Ishikawa (cell line): ENCODE measurements at regions not wholly inside any gene's neighbourhood (a gene's known extent, or its start where the extent isn't known, plus 50 kb on each side); places are given as distances from the start of the nearest gene placed in this dataset.

ENCODE experiments used
- CEBPB ChIP-seq: IDR thresholded peaks from 2 replicates; pipeline ENCODE4 v1.6.1; 2012
- CREB1 ChIP-seq: IDR thresholded peaks from 2 replicates; pipeline ENCODE4 v1.6.1; 2012; ENCODE audit warnings: low read depth
- EGR1 ChIP-seq: IDR thresholded peaks from 2 replicates; pipeline ENCODE4 v1.6.1; 2012
- EP300 ChIP-seq: IDR thresholded peaks from 2 replicates; pipeline ENCODE4 v1.6.1; 2012; ENCODE audit warnings: borderline replicate concordance
- FOXM1 ChIP-seq: IDR thresholded peaks from 2 replicates; pipeline ENCODE4 v1.6.1; 2012; ENCODE audit warnings: low read depth, borderline replicate concordance
- NFIC ChIP-seq: IDR thresholded peaks from 2 replicates; pipeline ENCODE4 v1.6.1; 2012
- RAD21 ChIP-seq: IDR thresholded peaks from 2 replicates; pipeline ENCODE4 v1.6.1; 2012; ENCODE audit warnings: low read depth
- TAF1 ChIP-seq: IDR thresholded peaks from 2 replicates; pipeline ENCODE4 v1.6.1; 2012; ENCODE audit warnings: low read depth, mild to moderate bottlenecking
- TCF12 ChIP-seq: IDR thresholded peaks from 2 replicates; pipeline ENCODE4 v1.6.1; 2012; ENCODE audit warnings: low read depth
- TEAD4 ChIP-seq: IDR thresholded peaks from 2 replicates; pipeline ENCODE4 v1.6.1; 2012
- YY1 ChIP-seq: IDR thresholded peaks from 2 replicates; pipeline ENCODE4 v1.6.1; 2012; ENCODE audit warnings: low read depth
- ZBTB7A ChIP-seq: IDR thresholded peaks from 2 replicates; pipeline ENCODE4 v1.6.1; 2012; ENCODE audit warnings: low read depth
- TF ChIP-seq, protein P1 (sequence below): IDR thresholded peaks from 2 replicates; pipeline ENCODE4 v1.6.1; 2012
- TF ChIP-seq, protein P2 (sequence below): IDR thresholded peaks from 2 replicates; pipeline ENCODE4 v1.6.1; 2012; ENCODE audit warnings: low read depth, mild to moderate bottlenecking
- TF ChIP-seq, protein P3 (sequence below): IDR thresholded peaks from 2 replicates; pipeline ENCODE4 v1.6.1; 2012

DNA sequence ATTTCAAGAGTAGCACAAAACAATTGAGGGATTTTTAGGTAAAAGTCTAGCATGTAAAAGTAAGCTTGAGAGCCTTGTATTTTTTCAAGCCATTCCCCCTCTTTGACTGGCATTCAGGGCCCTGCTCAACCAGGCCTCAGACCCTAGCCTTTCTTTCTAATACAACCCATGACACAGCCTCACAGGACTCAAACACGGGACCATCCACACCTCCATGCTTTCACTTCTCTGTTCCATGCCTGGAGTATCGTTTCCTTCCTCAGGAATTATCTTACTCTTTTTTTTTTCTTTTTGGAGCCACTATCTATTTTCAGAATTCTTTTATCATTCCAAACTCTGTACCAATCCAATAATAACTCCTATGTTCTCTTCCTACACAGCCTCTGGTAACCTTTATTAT, 560.2 kb upstream of the CLINT1 start:
- TF ChIP-seq RAD21, result no peak
- TF ChIP-seq, protein P1, sequence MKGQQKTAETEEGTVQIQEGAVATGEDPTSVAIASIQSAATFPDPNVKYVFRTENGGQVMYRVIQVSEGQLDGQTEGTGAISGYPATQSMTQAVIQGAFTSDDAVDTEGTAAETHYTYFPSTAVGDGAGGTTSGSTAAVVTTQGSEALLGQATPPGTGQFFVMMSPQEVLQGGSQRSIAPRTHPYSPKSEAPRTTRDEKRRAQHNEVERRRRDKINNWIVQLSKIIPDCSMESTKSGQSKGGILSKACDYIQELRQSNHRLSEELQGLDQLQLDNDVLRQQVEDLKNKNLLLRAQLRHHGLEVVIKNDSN, result no peak
- TF ChIP-seq ZBTB7A, result no peak
- no peak for TF ChIP-seq NFIC
- TF ChIP-seq EP300, result no peak
- TF ChIP-seq TEAD4, result no peak
- no peak for TF ChIP-seq EGR1
- no peak for TF ChIP-seq CEBPB
- TF ChIP-seq, protein P2, sequence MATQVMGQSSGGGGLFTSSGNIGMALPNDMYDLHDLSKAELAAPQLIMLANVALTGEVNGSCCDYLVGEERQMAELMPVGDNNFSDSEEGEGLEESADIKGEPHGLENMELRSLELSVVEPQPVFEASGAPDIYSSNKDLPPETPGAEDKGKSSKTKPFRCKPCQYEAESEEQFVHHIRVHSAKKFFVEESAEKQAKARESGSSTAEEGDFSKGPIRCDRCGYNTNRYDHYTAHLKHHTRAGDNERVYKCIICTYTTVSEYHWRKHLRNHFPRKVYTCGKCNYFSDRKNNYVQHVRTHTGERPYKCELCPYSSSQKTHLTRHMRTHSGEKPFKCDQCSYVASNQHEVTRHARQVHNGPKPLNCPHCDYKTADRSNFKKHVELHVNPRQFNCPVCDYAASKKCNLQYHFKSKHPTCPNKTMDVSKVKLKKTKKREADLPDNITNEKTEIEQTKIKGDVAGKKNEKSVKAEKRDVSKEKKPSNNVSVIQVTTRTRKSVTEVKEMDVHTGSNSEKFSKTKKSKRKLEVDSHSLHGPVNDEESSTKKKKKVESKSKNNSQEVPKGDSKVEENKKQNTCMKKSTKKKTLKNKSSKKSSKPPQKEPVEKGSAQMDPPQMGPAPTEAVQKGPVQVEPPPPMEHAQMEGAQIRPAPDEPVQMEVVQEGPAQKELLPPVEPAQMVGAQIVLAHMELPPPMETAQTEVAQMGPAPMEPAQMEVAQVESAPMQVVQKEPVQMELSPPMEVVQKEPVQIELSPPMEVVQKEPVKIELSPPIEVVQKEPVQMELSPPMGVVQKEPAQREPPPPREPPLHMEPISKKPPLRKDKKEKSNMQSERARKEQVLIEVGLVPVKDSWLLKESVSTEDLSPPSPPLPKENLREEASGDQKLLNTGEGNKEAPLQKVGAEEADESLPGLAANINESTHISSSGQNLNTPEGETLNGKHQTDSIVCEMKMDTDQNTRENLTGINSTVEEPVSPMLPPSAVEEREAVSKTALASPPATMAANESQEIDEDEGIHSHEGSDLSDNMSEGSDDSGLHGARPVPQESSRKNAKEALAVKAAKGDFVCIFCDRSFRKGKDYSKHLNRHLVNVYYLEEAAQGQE, result no peak
- TF ChIP-seq CREB1, result no peak
- TF ChIP-seq YY1, result no peak
- TF ChIP-seq, protein P3, sequence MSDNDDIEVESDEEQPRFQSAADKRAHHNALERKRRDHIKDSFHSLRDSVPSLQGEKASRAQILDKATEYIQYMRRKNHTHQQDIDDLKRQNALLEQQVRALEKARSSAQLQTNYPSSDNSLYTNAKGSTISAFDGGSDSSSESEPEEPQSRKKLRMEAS, result no peak
- TF ChIP-seq FOXM1, result no peak
- no peak for TF ChIP-seq TCF12
- no peak for TF ChIP-seq TAF1

DNA sequence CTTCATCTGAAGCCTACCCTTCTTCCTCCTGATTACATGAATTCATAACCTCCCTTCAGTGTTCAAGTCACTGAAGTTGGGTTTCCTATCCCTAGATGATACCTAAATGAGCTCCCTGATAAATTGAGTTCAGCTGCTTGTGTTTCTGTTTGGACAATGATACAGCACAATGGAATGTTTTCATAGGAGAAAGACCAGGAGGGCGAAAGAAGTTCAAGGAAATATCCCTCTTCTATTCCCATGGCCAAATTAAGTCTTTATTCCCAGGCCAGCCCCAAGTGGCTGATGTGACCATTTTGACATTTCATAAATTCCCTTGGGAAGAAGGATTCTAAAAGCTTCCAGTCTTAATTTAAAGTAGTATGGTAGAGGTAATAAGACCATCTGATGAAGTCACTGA, 555.8 kb upstream of the CLINT1 start:
- TF ChIP-seq, protein P2, result no peak

DNA sequence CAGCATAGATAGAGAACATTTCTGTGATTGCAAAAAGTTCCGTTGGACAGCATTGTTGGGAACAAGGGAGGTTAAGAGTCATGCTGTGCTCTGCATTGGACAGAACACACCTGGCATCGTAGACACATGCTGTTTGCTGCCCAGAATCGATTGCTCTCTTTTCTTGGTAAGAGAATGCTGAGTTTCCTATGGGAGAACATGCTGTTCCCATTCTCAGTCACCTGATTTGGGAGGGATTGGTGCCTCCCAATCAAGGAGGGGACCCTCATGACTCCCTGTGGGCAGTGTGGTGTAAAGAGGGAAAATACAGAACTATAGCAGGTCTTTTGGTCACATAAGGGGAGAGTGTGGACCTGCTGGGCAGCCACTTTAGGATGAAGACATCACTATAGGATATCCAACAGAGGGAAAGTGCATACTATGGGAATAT, 555.4 kb upstream of the CLINT1 start:
- TF ChIP-seq CEBPB (no peak), RAD21 (no peak), ZBTB7A (no peak), CREB1 (no peak), EGR1 (no peak), EP300 (no peak), TCF12 (no peak), YY1 (no peak), TAF1 (no peak), NFIC (no peak), TEAD4 (no peak), FOXM1 (no peak)
- TF ChIP-seq, protein P3, result no peak
- TF ChIP-seq, protein P1, result no peak
- TF ChIP-seq, protein P2, result no peak

DNA sequence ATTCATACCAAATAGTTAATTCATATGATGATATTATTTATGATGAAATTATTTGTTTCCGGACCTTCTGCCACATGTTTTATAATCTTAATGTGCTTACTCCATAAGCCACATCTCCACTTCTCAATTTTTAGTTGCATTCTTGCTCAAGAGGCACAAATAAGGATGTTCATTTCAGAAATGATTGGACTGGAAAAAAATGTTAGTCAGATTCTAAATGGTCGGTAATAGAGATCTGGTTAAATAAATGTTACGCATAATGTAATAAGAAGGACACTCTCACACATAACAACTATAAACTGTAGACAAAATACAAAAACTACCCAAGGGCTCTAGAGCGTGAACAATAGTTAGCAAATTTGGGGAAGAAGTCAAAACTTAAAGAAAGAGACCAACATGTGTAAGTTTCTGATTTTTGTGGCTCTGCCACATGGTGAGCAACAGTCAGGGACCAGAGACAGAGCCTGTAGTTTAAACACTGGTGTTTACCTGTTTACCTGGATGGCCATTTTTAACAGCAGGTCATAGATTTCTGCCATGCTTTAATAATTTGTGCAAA, 554.3 kb upstream of the CLINT1 start:
- TF ChIP-seq CREB1, result no peak
- TF ChIP-seq, protein P2, result no peak
- TF ChIP-seq, protein P3, result no peak
- no peak for TF ChIP-seq RAD21
- no peak for TF ChIP-seq ZBTB7A
- TF ChIP-seq, protein P1, result no peak
- no peak for TF ChIP-seq NFIC
- TF ChIP-seq FOXM1, result no peak
- TF ChIP-seq TEAD4, result no peak
- no peak for TF ChIP-seq CEBPB
- no peak for TF ChIP-seq TAF1
- no peak for TF ChIP-seq EP300
- TF ChIP-seq YY1, result no peak
- no peak for TF ChIP-seq EGR1
- no peak for TF ChIP-seq TCF12
